Hippocampal formation (tissue), 2 donors: ENCODE measurements at regions not wholly inside any gene's neighbourhood (a gene's known extent, or its start where the extent isn't known, plus 50 kb on each side); places are given as distances from the start of the nearest gene placed in this dataset.
"Not testable (repeated sequence)": the region's sequence is repeated elsewhere in the genome, so short reads cannot be mapped to it uniquely, and the experiment has no call there.

Experiments
- DNase-seq, 2 donors: peaks; one replicate each; lab custom pipeline; 2025; lab: John Stamatoyannopoulos, UW

DNA sequence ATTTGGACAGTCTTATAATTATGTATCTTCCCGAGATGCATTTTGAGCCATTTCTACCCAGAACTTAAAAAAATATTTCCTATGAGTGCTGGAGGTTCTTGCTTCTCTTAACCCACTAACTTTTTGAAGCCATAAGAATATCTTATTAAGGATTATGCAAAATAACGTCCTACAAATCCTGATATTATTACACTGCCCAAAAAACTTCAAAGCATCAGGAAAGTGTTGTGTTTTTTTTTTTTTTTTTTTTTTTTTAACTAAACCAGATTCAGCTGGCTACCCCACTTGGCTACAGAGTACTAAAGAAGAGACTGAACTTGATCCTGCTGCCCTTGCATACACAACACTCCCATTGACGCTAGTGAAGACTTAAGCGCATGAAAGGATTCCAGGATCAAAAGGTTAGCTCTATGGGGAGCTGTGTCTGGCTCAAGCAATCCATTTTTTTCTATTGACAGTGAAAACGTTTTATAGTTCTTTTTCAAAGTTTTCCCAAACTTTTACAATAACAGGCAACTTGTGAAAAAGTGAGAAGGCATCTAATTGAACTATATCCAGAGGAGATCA is 141.4 kb downstream of the KCNRG start:
- no peak for DNase-seq

- DNase-seq, result no peak
Measured at GRCh38 chr13:50158385-50159165, 143.3 kb downstream of the KCNRG start.

DNA sequence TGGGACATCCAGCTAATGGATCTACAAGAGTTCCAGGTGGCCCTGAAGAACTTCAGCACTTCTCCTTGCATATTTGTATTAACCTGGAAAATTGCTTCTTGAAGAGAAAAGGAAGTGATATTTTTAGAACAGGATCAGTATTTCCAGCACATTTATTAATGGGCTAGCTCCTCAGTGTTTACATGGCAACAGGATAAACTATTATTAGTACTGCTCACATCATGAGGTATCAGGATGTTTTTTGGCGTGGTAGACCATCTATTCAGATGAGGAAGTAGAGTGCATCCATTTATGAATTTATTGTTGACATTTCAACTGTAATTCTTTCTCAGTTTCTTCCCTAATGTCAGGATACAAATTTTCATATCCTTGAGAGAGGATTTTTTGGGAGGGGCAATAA is 144.4 kb downstream of the KCNRG start:
- DNase-seq, result no peak

DNA sequence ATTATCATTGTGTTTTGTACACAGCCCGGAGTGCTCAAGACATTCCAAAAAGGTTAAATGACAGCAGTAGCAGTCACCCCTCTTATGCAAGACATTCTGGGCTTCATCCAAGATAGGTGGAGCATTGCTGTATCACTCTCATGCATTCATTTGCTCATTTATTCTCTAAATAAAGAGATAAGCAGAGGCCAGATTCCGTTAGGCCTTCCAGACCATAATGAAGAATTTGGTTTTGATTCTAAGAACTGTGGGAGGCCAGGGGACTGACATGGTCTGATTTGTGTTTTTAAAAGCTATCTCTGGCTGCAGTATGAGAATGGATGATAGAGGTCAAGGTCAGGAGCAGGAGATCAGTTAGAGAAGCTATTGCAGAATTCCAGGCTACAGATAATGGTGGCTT is 145.8 kb downstream of the KCNRG start:
- DNase-seq, result no peak

DNA sequence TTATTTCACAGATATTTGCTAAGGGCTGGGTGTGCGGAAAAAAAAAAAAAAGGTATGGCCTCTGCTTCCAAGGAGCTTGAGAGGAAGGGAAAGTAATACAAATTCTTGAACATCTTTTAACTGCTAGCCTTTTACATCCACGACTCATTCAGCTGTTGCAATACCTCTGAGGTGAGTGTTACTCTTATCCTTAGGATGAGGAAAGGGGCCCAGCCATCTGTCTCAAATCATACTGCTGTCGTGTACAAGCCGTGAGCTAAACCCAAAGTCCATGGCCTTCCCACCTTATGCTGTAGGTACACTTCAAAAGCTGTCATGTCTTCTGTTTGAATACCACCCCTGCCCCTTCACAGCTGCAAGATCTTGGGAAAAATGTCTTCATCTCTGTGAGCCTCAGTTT is 146.8 kb downstream of the KCNRG start:
- DNase-seq, result no peak

GRCh38 chr13:50162567-50162966 is 147.3 kb downstream of the KCNRG start:
- DNase-seq, result no peak

DNA sequence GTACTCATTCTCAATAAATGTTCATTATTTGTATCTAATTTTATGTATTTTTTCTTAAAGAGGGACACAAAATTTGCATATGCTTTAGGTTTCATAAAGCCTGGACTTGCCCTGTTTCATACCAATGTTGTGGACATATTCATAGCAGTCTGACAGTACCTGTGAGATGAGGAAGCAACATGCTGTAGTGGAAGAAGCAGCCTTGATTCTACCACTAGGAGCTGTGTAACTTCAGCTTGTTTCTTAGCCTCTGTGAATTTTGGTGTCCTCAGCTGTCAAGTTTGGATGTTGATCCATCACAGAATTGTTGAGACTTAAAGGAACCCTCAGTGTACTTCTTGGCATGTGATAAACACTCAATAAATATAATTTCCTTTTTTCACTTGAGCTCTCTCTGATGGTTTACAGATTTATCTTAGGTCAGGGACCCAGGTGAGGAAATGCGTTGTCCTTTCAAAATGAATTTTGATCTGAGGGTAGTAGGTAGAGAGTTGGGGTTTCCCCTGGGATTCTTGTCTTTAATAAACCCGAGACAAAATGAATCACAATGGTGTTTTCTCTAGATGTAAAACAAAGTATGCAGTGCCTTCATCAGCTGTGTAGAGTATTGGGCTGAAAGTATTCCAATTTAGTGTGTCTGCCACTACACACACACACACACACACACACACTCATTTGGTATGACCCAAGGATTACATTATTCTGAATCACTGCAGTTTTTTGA is 152.1 kb downstream of the KCNRG start:
- DNase-seq, result no peak

- DNase-seq, result no peak
Measured at GRCh38 chr13:50167967-50168366, 152.7 kb downstream of the KCNRG start.

DNA sequence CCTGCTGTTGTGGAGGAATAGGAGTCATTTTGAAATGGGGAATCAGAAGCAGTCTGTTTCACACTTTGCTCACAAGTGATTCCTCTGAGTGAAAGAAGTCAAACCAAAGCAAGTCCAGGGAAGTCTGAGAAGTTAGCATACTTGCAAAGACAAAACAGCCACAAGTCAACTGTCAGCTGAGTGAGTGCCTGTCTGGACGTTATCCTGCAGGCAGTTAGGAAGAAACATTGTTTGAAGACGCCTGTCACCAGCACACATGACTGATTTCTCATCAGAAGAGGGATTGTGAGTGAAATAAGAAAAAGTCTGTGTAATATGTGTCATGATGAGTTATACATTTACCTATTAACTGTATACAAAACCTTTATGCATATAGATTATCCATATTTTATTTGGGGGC is 153.5 kb downstream of the KCNRG start:
- DNase-seq, result no peak

DNA sequence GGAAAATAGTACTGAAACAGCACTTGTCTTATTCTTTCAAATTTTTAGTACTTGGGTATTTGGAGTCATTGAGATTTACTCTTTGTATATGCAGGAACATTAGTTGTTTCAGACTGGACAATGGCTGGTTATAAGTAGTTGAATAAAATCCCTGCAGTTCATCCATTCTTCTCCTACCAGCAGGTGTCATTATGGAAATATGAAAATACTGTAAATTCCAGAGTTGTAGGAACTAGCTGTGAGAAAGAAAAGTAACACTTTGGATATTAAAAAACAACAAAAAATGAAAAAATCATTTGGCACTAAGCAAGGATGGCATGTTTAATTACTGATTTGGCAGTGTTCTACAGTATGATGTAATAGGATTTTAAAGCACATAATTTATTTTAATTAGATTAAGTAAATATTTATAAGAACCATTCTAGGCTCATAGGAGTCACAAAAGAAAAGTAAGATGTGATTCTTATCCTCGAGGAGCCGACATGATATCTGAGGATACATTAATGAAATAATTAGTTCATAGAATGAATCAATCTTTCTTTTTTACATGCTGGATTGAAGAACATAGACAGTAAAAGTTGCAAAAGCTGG is 155.3 kb downstream of the KCNRG start:
- DNase-seq, result no peak

GRCh38 chr13:50171590-50172282 is 156.5 kb downstream of the KCNRG start:
- DNase-seq, result no peak

DNA sequence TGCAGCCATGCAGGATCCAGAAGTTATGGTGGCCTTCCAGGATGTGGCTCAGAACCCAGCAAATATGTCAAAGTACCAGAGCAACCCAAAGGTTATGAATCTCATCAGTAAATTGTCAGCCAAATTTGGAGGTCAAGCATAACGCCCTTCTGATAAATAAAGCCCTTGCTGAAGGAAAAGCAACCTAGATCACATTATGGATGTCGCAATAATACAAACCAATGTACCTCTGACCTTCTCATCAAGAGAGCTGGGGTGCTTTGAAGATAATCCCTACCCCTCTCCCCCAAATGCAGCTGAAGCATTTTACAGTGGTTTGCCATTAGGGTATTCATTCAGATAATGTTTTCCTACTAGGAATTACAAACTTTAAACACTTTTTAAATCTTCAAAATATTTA is 157.8 kb downstream of the KCNRG start:
- DNase-seq, result not testable (repeated sequence)

- DNase-seq, result no peak
Measured at GRCh38 chr13:50174630-50175029, 159.4 kb downstream of the KCNRG start.

- no peak for DNase-seq
Measured at GRCh38 chr13:50179977-50180376, 164.7 kb downstream of the KCNRG start.

DNA sequence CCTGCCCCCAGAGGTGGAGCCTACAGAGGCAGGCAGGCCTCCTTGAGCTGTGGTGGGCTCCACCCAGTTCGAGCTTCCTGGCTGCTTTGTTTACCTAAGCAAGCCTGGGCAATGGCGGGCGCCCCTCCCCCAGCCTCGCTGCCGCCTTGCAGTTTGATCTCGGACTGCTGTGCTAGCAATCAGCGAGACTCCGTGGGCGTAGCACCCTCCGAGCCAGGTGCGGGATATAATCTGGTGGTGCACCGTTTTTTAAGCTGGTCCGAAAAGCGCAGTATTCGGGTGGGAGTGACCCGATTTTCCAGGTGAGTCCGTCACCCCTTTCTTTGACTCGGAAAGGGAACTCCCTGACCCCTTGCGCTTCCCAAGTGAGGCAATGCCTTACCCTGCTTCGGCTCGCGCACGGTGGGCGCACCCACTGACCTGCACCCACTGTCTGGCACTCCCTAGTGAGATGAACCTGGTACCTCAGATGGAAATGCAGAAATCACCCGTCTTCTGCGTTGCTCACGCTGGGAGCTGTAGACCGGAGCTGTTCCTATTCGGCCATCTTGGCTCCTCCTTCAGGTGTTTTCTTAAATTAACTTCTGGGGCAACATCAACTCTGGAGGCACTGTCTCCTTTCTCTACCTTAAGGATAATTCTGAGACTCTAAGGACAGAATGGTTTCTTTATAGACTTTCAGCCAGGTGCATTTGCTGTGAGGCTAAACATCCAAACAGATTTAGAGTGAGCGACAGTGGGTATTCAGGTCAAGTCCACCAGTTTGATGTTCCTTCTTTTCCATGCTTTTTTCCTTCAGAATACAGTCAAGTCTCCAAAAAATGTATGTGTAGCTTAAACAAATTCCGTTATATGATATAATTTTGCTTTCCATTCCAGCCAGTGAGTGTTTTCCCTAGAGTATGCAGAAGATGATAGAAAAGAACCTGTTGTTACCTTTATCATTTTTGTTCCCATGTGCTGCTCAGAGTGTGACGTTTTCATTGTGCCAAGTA is 170.8 kb downstream of the KCNRG start:
- DNase-seq, result not testable (repeated sequence)

GRCh38 chr13:50187352-50188029 is 172.2 kb downstream of the KCNRG start:
- DNase-seq, result no peak

DNA sequence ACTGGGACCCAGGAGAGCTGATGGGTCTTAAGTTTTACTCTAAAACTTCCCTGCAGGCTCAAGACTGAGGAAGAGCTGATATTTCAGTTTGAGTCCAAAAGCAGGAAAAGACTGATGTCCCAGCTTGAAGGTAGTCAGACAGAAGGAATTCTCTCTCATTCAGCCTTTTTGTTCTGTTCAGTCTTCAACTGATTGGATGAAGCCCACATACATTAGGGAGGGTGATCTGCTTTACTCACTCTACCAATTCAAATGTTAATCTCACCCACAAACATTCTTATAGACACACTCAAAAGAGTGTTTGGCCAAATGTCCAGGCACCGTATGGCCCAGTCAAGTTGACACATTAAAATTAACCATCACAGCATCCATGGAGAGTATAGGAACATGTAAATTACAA is 173.5 kb downstream of the KCNRG start:
- no peak for DNase-seq

GRCh38 chr13:50189450-50189849 is 174.2 kb downstream of the KCNRG start:
- DNase-seq, result no peak

- no peak for DNase-seq
Measured at GRCh38 chr13:50191004-50191403, 175.8 kb downstream of the KCNRG start.

GRCh38 chr13:50192272-50192813 is 177.1 kb downstream of the KCNRG start:
- DNase-seq, result no peak
